HEK293 (cell line): ENCODE measurements at regions not wholly inside any gene's neighbourhood (a gene's known extent, or its start where the extent isn't known, plus 50 kb on each side); places are given as distances from the start of the nearest gene placed in this dataset.

ENCODE experiments used
- BCL11A ChIP-seq: fragments of 450-650 bp; formaldehyde crosslinking; IDR thresholded peaks from 2 replicates; pipeline ENCODE4 v1.5.1; 2016; ENCODE audit warnings: low read depth, missing biosample characterization, missing genetic modification characterization
- SCRT2 ChIP-seq: fragments of 450-650 bp; formaldehyde crosslinking; IDR thresholded peaks from 2 replicates; pipeline ENCODE4 v1.5.1; 2016; ENCODE audit warnings: missing biosample characterization, missing genetic modification characterization
- ZFP69B ChIP-seq: fragments of 450-650 bp; formaldehyde crosslinking; IDR thresholded peaks from 2 replicates; pipeline ENCODE4 v1.5.1; 2016; ENCODE audit warnings: missing biosample characterization, missing genetic modification characterization
- TF ChIP-seq, protein P1 (sequence below): fragments of 450-650 bp; formaldehyde crosslinking; IDR thresholded peaks from 2 replicates; pipeline ENCODE4 v1.5.1; 2016; ENCODE audit warnings: missing biosample characterization, missing genetic modification characterization
- TF ChIP-seq, protein P2 (sequence below): fragments of 450-650 bp; formaldehyde crosslinking; IDR thresholded peaks from 2 replicates; pipeline ENCODE4 v1.5.1; 2016; ENCODE audit warnings: missing biosample characterization, missing genetic modification characterization
- TF ChIP-seq, protein P3 (sequence below): fragments of 450-650 bp; formaldehyde crosslinking; IDR thresholded peaks from 2 replicates; pipeline ENCODE4 v1.5.1; 2016; ENCODE audit warnings: missing biosample characterization, missing genetic modification characterization, low read depth
- TF ChIP-seq, protein P4 (sequence below): fragments of 450-650 bp; formaldehyde crosslinking; conservative IDR thresholded peaks from 2 replicates; pipeline ENCODE4 v1.5.1; 2016; ENCODE audit warnings: low read depth, missing biosample characterization, missing genetic modification characterization

DNA sequence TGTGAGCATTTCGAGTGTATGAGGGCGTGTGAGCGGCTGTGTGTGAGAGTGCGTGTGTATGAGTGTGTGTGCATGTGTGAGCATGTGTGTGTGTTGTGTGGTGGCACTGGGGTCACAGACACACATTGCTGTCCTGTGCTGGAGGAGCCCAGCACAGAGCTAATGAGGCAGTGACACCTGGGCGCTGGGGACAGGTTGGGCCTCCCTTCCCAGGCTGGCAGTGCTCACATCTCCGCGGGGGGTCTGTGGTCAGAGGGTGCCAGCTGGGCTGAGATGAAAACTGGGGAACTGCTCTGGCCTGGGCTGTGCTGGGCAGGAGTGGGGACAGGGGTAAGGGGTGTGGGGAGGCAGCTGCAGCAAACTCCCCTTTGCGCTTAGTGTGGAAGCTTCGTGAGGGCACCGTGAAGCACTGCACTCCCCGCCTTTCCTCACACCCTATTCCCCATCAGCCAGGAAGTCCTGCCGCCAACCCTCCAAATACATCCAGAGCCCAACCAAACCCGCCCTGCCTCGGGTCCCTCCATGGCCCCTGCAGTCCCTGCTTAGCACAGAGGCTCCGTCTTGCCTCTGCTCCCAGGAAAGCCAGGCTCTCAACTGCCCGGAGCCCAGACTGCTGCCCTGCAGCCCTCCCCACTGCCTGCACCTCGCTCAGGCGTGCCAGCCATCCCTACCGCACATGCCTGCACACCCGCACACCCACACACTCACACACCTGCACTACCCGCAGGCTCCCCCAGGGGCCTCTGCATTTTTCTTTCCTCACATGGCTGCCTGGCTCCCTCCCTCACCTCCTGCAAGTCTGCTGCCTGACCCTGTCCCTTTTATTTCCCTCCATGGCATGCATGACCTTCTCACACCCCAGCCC is 62.0 kb upstream of the THY1 start:
- TF ChIP-seq SCRT2 (tag by site-specific recombination) (no peak), BCL11A (tag by site-specific recombination) (no peak), ZFP69B (tag by site-specific recombination) (no peak)
- TF ChIP-seq, protein P1, sequence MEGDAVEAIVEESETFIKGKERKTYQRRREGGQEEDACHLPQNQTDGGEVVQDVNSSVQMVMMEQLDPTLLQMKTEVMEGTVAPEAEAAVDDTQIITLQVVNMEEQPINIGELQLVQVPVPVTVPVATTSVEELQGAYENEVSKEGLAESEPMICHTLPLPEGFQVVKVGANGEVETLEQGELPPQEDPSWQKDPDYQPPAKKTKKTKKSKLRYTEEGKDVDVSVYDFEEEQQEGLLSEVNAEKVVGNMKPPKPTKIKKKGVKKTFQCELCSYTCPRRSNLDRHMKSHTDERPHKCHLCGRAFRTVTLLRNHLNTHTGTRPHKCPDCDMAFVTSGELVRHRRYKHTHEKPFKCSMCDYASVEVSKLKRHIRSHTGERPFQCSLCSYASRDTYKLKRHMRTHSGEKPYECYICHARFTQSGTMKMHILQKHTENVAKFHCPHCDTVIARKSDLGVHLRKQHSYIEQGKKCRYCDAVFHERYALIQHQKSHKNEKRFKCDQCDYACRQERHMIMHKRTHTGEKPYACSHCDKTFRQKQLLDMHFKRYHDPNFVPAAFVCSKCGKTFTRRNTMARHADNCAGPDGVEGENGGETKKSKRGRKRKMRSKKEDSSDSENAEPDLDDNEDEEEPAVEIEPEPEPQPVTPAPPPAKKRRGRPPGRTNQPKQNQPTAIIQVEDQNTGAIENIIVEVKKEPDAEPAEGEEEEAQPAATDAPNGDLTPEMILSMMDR: 0 out of 2 replicates have a peak, but pooled peaks have one; percentile 12
- TF ChIP-seq, protein P2, sequence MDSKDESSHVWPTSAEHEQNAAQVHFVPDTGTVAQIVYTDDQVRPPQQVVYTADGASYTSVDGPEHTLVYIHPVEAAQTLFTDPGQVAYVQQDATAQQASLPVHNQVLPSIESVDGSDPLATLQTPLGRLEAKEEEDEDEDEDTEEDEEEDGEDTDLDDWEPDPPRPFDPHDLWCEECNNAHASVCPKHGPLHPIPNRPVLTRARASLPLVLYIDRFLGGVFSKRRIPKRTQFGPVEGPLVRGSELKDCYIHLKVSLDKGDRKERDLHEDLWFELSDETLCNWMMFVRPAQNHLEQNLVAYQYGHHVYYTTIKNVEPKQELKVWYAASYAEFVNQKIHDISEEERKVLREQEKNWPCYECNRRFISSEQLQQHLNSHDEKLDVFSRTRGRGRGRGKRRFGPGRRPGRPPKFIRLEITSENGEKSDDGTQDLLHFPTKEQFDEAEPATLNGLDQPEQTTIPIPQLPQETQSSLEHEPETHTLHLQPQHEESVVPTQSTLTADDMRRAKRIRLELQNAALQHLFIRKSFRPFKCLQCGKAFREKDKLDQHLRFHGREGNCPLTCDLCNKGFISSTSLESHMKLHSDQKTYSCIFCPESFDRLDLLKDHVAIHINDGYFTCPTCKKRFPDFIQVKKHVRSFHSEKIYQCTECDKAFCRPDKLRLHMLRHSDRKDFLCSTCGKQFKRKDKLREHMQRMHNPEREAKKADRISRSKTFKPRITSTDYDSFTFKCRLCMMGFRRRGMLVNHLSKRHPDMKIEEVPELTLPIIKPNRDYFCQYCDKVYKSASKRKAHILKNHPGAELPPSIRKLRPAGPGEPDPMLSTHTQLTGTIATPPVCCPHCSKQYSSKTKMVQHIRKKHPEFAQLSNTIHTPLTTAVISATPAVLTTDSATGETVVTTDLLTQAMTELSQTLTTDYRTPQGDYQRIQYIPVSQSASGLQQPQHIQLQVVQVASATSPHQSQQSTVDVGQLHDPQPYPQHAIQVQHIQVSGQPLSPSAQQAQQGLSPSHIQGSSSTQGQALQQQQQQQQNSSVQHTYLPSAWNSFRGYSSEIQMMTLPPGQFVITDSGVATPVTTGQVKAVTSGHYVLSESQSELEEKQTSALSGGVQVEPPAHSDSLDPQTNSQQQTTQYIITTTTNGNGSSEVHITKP (tag by site-specific recombination): no peak
- TF ChIP-seq, protein P3, sequence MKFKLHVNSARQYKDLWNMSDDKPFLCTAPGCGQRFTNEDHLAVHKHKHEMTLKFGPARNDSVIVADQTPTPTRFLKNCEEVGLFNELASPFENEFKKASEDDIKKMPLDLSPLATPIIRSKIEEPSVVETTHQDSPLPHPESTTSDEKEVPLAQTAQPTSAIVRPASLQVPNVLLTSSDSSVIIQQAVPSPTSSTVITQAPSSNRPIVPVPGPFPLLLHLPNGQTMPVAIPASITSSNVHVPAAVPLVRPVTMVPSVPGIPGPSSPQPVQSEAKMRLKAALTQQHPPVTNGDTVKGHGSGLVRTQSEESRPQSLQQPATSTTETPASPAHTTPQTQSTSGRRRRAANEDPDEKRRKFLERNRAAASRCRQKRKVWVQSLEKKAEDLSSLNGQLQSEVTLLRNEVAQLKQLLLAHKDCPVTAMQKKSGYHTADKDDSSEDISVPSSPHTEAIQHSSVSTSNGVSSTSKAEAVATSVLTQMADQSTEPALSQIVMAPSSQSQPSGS: no peak
- TF ChIP-seq, protein P4, sequence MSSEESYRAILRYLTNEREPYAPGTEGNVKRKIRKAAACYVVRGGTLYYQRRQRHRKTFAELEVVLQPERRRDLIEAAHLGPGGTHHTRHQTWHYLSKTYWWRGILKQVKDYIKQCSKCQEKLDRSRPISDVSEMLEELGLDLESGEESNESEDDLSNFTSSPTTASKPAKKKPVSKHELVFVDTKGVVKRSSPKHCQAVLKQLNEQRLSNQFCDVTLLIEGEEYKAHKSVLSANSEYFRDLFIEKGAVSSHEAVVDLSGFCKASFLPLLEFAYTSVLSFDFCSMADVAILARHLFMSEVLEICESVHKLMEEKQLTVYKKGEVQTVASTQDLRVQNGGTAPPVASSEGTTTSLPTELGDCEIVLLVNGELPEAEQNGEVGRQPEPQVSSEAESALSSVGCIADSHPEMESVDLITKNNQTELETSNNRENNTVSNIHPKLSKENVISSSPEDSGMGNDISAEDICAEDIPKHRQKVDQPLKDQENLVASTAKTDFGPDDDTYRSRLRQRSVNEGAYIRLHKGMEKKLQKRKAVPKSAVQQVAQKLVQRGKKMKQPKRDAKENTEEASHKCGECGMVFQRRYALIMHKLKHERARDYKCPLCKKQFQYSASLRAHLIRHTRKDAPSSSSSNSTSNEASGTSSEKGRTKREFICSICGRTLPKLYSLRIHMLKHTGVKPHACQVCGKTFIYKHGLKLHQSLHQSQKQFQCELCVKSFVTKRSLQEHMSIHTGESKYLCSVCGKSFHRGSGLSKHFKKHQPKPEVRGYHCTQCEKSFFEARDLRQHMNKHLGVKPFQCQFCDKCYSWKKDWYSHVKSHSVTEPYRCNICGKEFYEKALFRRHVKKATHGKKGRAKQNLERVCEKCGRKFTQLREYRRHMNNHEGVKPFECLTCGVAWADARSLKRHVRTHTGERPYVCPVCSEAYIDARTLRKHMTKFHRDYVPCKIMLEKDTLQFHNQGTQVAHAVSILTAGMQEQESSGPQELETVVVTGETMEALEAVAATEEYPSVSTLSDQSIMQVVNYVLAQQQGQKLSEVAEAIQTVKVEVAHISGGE (tag by site-specific recombination): no peak
